MM.1S (cell line): ENCODE measurements at regions not wholly inside any gene's neighbourhood (a gene's known extent, or its start where the extent isn't known, plus 50 kb on each side); places are given as distances from the start of the nearest gene placed in this dataset.

ENCODE experiments used
- DNase-seq: peaks from one replicate; pipeline ENCODE4 v3.0.0-alpha.2; 2015
- H2AFZ ChIP-seq: fragments of 300-600 bp; sonication (generic); 2 replicates; pipeline ENCODE4 v1.6.0; 2016; ENCODE audit warnings: antibody characterized with exemption, low read length
- H3F3A ChIP-seq: fragments of 300-600 bp; sonication (generic); 2 replicates; pipeline ENCODE4 v1.6.1; 2016; ENCODE audit warnings: mild to moderate bottlenecking, antibody characterized with exemption, low read length, moderate library complexity, mixed read lengths; ENCODE audit not compliant: insufficient read depth
- H3K27ac ChIP-seq: fragments of 300-600 bp; sonication (generic); 2 replicates; pipeline ENCODE4 v1.5.1; 2016; ENCODE audit warnings: mild to moderate bottlenecking, low read length
- H3K27me3 ChIP-seq: fragments of 300-600 bp; sonication (generic); replicated peaks from 2 replicates; pipeline ENCODE4 v1.6.0; 2016; ENCODE audit warnings: low read length; ENCODE audit not compliant: insufficient read depth
- H3K36me3 ChIP-seq: fragments of 300-600 bp; sonication (generic); replicated peaks from 2 replicates; pipeline ENCODE4 v1.6.1; 2016; ENCODE audit warnings: mild to moderate bottlenecking, low read length, mixed read lengths; ENCODE audit not compliant: insufficient read depth
- H3K4me1 ChIP-seq: fragments of 300-600 bp; sonication (generic); 2 replicates; pipeline ENCODE4 v1.6.1; 2016; ENCODE audit warnings: low read length, mixed read lengths
- H3K4me2 ChIP-seq: fragments of 300-600 bp; sonication (generic); 2 replicates; pipeline ENCODE4 v1.6.0; 2016; ENCODE audit warnings: low read depth, low read length
- H3K4me3 ChIP-seq: fragments of 300-600 bp; sonication (generic); 2 replicates; pipeline ENCODE4 v1.5.1; 2016; ENCODE audit warnings: low read length, mixed read lengths
- H3K79me2 ChIP-seq: fragments of 300-600 bp; sonication (generic); 2 replicates; pipeline ENCODE4 v1.6.1; 2016; ENCODE audit warnings: mixed run types, low read length, mixed read lengths
- H3K9ac ChIP-seq: fragments of 300-600 bp; sonication (generic); 2 replicates; pipeline ENCODE4 v1.6.1; 2016; ENCODE audit warnings: low read length, mixed read lengths
- H3K9me2 ChIP-seq: fragments of 300-600 bp; sonication (generic); replicated peaks from 2 replicates; pipeline ENCODE4 v1.6.1; 2016; ENCODE audit warnings: mild to moderate bottlenecking, low read length, mixed read lengths; ENCODE audit not compliant: insufficient read depth
- H3K9me3 ChIP-seq: fragments of 300-600 bp; sonication (generic); replicated peaks from 2 replicates; pipeline ENCODE4 v1.6.1; 2016; ENCODE audit warnings: mild to moderate bottlenecking, low read length, mixed read lengths; ENCODE audit not compliant: insufficient read depth
- H4K20me1 ChIP-seq: fragments of 300-600 bp; sonication (generic); 2 replicates; pipeline ENCODE4 v1.6.1; 2016; ENCODE audit warnings: mild to moderate bottlenecking, low read length, moderate library complexity, mixed read lengths; ENCODE audit not compliant: insufficient read depth
- EZH2 ChIP-seq: fragments of 300-600 bp; sonication (generic); optimal IDR thresholded peaks from 2 replicates; pipeline ENCODE3; 2017; ENCODE audit warnings: low read depth, mild to moderate bottlenecking, antibody characterized with exemption, low read length, mixed read lengths
- EZH2phosphoT487 ChIP-seq: fragments of 300-600 bp; sonication (generic); IDR thresholded peaks from 2 replicates; pipeline ENCODE4 v1.6.1; 2018; ENCODE audit warnings: antibody characterized with exemption, low read length
- TF ChIP-seq, protein P1 (sequence below): fragments of 300-600 bp; sonication (generic); IDR thresholded peaks from 2 replicates; pipeline ENCODE4 v1.5.1; 2016; ENCODE audit warnings: antibody characterized with exemption, low read length, mixed read lengths

DNA sequence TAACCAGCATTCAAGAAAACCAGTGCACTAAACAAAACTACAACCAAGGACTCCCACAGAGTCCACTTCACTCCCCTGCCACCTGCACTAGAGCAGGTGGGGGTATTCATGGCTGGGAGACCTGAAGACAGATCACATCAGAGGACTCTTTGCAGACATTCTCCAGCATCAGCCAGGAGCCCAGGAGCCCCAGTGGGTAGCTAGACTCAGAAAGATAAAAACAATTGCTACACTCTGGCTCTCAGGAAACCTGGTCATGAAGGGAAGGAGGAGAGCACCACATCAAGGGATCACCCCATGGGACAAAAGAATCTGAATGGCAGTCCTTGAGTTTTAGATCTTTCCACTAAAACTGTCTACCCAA lies 472.1 kb downstream of the PLPP3 start:
- H3F3A ChIP-seq = no peaks in the 10 kb centered on the region
- no peaks in the 10 kb centered on the region for H3K36me3 ChIP-seq
- no peak overlapping the region for H3K27ac ChIP-seq
- H3K4me1 ChIP-seq = no peaks in the 10 kb centered on the region
- no peak overlapping the region for H2AFZ ChIP-seq
- no peaks in the 10 kb centered on the region for H3K9me3 ChIP-seq
- no peak overlapping the region for H3K9ac ChIP-seq
- H3K4me2 ChIP-seq = no peak overlapping the region
- H4K20me1 ChIP-seq = no peaks in the 10 kb centered on the region
- H3K9me2 ChIP-seq = no peaks in the 10 kb centered on the region
- H3K27me3 ChIP-seq = no peaks in the 10 kb centered on the region
- no peaks in the 10 kb centered on the region for H3K79me2 ChIP-seq
- H3K4me3 ChIP-seq = no peak overlapping the region
- no peak for DNase-seq
- TF ChIP-seq, protein P1, sequence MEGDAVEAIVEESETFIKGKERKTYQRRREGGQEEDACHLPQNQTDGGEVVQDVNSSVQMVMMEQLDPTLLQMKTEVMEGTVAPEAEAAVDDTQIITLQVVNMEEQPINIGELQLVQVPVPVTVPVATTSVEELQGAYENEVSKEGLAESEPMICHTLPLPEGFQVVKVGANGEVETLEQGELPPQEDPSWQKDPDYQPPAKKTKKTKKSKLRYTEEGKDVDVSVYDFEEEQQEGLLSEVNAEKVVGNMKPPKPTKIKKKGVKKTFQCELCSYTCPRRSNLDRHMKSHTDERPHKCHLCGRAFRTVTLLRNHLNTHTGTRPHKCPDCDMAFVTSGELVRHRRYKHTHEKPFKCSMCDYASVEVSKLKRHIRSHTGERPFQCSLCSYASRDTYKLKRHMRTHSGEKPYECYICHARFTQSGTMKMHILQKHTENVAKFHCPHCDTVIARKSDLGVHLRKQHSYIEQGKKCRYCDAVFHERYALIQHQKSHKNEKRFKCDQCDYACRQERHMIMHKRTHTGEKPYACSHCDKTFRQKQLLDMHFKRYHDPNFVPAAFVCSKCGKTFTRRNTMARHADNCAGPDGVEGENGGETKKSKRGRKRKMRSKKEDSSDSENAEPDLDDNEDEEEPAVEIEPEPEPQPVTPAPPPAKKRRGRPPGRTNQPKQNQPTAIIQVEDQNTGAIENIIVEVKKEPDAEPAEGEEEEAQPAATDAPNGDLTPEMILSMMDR = no peak
- TF ChIP-seq EZH2 (no peak), EZH2phosphoT487 (no peak)

DNA sequence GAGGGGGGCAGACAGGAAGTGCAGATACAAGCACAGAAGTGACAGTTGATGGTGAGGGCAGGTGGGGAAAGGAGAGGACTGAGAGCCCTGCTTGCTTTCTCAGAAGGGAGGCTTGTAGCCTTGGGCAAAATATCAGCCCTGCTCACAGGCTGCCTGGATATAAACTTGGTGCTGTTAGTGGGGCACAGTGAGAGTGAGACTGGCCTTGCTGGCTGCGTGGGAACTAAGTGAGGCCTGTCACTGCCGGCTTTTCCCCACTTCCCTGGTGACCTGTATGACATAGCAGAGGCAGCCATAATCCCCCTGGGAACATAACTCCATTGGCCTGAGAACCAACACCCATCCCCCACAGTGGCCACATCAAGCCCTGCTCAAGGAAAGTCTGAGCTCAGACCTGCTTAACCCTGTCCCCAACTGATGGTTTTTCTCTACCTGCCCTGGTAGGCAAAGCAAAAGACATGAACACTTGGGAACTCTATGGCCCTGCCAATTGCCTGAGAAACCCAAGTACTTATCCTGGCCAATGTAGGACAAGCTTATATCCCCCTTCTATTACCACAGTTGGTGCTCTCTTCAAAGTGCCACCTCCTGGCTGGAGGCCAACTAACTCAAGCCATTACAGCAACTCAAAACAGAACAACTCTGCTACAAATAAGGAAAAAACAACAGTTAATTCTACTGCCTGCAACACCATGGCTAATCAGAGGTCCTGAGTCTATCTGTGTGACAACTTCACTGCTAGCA lies 472.7 kb downstream of the PLPP3 start:
- TF ChIP-seq EZH2 (no peak), EZH2phosphoT487 (no peak)
- TF ChIP-seq, protein P1 = no peak
- DNase-seq = no peak
- H3K27me3 ChIP-seq = no peaks in the 10 kb centered on the region
- no peaks in the 10 kb centered on the region for H3F3A ChIP-seq
- H3K4me3 ChIP-seq = no peak overlapping the region
- no peaks in the 10 kb centered on the region for H3K9me3 ChIP-seq
- H2AFZ ChIP-seq = no peak overlapping the region
- no peaks in the 10 kb centered on the region for H3K4me1 ChIP-seq
- H3K36me3 ChIP-seq = no peaks in the 10 kb centered on the region
- H3K79me2 ChIP-seq = no peaks in the 10 kb centered on the region
- no peaks in the 10 kb centered on the region for H4K20me1 ChIP-seq
- no peak overlapping the region for H3K4me2 ChIP-seq
- H3K9me2 ChIP-seq = no peaks in the 10 kb centered on the region
- no peak overlapping the region for H3K27ac ChIP-seq
- H3K9ac ChIP-seq = no peak overlapping the region

DNA sequence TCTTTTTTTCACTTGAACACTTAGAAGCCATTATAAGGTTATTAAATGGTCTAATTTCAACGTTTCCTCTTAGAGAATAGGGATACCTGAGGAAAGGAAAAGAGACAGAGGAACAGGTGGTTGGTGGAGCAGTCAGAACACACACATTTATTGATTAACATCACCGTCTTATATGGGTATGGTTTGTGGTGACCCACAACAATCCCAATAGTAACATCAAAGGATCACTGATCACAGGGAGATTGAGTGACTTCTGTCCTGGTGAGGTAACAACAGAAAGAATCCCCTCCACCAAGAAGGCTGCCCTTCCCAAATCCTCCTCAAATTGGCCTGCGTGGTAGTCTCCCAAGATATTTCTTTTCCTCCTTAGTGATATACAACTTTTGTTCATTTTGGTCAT lies 474.0 kb downstream of the PLPP3 start:
- H3K79me2 ChIP-seq = no peaks in the 10 kb centered on the region
- H3K36me3 ChIP-seq = no peaks in the 10 kb centered on the region
- H3K4me3 ChIP-seq = no peak overlapping the region
- no peaks in the 10 kb centered on the region for H3K9me2 ChIP-seq
- H3K4me2 ChIP-seq = no peak overlapping the region
- H3K4me1 ChIP-seq = no peaks in the 10 kb centered on the region
- TF ChIP-seq EZH2 (no peak), EZH2phosphoT487 (no peak)
- TF ChIP-seq, protein P1 = no peak
- H3K27ac ChIP-seq = no peak overlapping the region
- H3K9ac ChIP-seq = no peak overlapping the region
- DNase-seq = no peak
- no peak overlapping the region for H2AFZ ChIP-seq
- no peaks in the 10 kb centered on the region for H4K20me1 ChIP-seq
- H3K9me3 ChIP-seq = no peaks in the 10 kb centered on the region
- H3K27me3 ChIP-seq = no peaks in the 10 kb centered on the region
- no peaks in the 10 kb centered on the region for H3F3A ChIP-seq
